SJCRH30 (cell line): ENCODE measurements at regions not wholly inside any gene's neighbourhood (a gene's known extent, or its start where the extent isn't known, plus 50 kb on each side); places are given as distances from the start of the nearest gene placed in this dataset.

Source experiments
- DNase-seq, 2 experiments: peaks; one replicate each; pipeline ENCODE4 v3.0.0-alpha.2; 2015 to 2020
- H3K27ac ChIP-seq: fragments of 250-450 bp; sonication (Bioruptor Pico); 2 replicates; pipeline ENCODE4 v1.5.1; 2020; ENCODE audit warnings: mild to moderate bottlenecking, moderate library complexity
- H3K27me3 ChIP-seq: fragments of 250-450 bp; sonication (Bioruptor Pico); 2 replicates; pipeline ENCODE4 v1.5.1; 2020; ENCODE audit warnings: mild to moderate bottlenecking, moderate library complexity
- H3K36me3 ChIP-seq: fragments of 250-450 bp; sonication (Bioruptor Pico); 2 replicates; pipeline ENCODE4 v1.5.1; 2020; ENCODE audit warnings: mild to moderate bottlenecking, moderate library complexity
- H3K4me1 ChIP-seq: fragments of 250-450 bp; sonication (Bioruptor Pico); 2 replicates; pipeline ENCODE4 v1.5.1; 2020; ENCODE audit warnings: mild to moderate bottlenecking, moderate library complexity
- H3K4me3 ChIP-seq: fragments of 250-450 bp; sonication (Bioruptor Pico); 2 replicates; pipeline ENCODE4 v1.5.1; 2020; ENCODE audit warnings: mild to moderate bottlenecking, moderate library complexity
- H3K9me3 ChIP-seq: fragments of 250-450 bp; sonication (Bioruptor Pico); replicated peaks from 2 replicates; pipeline ENCODE4 v1.5.1; 2020; ENCODE audit warnings: mild to moderate bottlenecking, moderate library complexity

GRCh38 chr10:44083719-44084400 lies 301.0 kb downstream of the CXCL12 start:
- DNase-seq = no peak
- no peaks in the 10 kb centered on the region for H3K36me3 ChIP-seq
- no peaks in the 10 kb centered on the region for H3K4me1 ChIP-seq
- no peaks in the 10 kb centered on the region for H3K27me3 ChIP-seq
- no peak overlapping the region for H3K27ac ChIP-seq
- H3K4me3 ChIP-seq = no peak overlapping the region
- no peaks in the 10 kb centered on the region for H3K9me3 ChIP-seq

DNA sequence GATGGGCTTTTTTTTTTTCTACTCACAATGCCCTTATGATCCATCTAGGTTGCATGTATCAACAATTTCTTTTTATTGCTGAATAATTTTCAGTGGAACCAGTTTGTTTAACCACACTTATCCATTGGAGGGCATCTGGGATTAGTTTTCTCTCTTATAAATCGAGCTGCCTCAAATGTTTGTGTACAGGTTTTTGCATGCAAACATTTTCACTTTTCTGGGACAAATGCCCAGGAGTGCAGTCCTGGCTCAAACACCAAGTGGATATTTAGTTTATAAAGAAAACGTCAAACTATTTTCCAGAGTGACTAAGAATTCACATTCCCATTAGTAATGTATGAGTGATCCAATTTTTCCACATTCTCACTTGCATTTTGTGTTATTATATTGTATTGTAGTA lies 313.4 kb downstream of the CXCL12 start:
- H3K36me3 ChIP-seq = no peaks in the 10 kb centered on the region
- H3K4me3 ChIP-seq = no peak overlapping the region
- no peaks in the 10 kb centered on the region for H3K27me3 ChIP-seq
- H3K27ac ChIP-seq = no peak overlapping the region
- no peaks in the 10 kb centered on the region for H3K4me1 ChIP-seq
- DNase-seq = no peak
- H3K9me3 ChIP-seq = no peaks in the 10 kb centered on the region

DNA sequence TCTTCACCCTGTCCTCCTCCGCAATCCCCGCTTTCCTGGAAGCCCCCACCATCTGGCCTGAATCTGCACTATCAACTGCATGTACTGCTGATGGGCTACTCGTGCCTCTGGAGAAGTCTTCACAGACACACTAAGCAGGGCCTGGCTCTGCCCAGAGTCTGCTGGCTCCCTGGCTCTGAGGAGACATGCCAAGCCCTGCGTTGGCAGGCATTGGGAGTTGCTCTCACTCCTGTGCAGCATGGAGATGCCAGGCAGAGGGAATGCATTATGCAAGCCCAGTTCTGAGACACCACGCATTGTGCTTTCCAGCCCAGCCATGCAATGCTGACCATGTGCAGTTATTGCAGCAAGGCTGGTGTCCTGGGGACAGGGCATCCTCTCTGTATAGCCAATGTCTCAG lies 314.6 kb downstream of the CXCL12 start:
- no peak for DNase-seq
- Histone ChIP-seq H3K4me3 (no peak overlapping the region), H3K27ac (no peak overlapping the region), H3K27me3 (no peaks in the 10 kb centered on the region), H3K36me3 (no peaks in the 10 kb centered on the region), H3K9me3 (no peaks in the 10 kb centered on the region), H3K4me1 (no peaks in the 10 kb centered on the region)

DNA sequence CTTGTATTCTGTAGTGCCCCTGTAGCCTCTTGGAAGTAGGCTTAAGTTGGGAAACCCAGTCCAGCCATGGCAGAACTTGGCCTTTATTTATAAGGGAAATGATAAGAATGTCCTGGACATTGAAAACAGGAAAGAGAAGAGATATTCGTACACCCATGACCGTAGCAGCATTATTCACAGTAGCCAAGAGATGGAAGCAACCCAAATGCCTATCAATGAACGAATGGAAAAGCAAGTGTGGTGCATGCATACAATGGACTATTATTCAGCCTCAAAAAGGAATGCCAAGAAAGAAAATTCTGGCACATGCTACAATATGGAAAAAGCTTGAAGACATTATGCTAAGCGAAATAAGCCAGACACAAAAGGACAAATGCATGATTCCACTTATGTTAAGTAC lies 315.3 kb downstream of the CXCL12 start:
- Histone ChIP-seq H3K4me3 (no peak overlapping the region), H3K4me1 (no peaks in the 10 kb centered on the region), H3K36me3 (no peaks in the 10 kb centered on the region), H3K27me3 (no peaks in the 10 kb centered on the region), H3K9me3 (no peaks in the 10 kb centered on the region), H3K27ac (no peak overlapping the region)
- DNase-seq = no peak

DNA sequence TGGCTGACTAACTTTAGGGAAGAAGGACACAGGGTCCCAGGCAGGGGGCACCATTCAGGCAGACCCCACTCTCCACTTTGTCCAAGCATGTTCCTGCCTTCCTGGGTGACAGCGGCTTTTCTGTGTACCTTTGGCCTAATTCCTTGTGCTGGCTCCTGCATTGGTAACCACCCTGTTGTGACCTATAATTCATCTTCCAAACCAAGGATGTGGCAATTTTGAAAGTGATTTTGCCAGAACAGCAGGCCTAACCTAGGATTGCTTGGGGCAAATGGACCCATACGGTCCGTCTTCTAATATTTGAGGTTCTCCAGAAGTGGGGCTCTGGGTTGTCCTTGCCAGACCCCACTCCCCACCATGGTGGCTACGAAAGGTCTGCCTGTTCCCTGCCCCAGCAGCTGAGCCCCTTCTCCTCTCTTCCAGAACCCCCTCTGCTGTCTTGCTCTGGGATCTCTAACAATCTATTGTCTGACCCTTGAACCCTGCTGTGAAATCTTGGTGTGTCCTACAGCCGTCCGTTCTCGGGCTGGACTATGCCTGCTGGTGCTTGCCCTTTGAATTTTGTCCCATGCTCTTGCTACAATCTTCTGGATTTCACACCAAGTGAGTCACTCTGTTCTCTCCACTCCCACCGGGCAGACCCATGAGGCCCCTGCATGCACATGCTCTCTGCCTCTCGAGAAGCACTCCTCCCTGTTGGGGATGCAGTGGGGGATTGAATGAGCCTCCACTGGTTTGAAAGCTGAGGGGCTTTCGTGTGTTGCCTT lies 316.0 kb downstream of the CXCL12 start:
- no peak overlapping the region for H3K27ac ChIP-seq
- no peak for DNase-seq
- no peaks in the 10 kb centered on the region for H3K4me1 ChIP-seq
- no peaks in the 10 kb centered on the region for H3K27me3 ChIP-seq
- H3K36me3 ChIP-seq = no peaks in the 10 kb centered on the region
- H3K9me3 ChIP-seq = no peaks in the 10 kb centered on the region
- H3K4me3 ChIP-seq = no peak overlapping the region

DNA sequence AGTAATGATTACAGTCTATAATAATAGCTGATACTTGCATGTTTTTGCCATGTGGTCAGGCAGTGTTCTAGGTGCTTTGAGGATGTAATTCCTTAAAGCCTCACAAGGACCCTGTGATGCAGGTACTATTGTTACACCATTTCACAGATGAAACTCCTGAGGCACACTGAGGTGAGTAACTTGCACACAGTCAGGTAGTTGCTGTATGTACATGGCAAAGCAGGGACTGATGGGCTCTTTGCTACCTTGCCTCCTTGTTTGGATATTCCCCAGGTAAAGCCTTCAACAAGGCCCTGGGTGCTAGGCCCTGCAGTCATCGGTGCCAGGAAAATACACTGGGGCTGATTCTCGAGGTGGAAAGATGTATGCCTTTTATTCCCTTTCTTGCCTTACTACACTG lies 317.5 kb downstream of the CXCL12 start:
- H3K27ac ChIP-seq = no peak overlapping the region

DNA sequence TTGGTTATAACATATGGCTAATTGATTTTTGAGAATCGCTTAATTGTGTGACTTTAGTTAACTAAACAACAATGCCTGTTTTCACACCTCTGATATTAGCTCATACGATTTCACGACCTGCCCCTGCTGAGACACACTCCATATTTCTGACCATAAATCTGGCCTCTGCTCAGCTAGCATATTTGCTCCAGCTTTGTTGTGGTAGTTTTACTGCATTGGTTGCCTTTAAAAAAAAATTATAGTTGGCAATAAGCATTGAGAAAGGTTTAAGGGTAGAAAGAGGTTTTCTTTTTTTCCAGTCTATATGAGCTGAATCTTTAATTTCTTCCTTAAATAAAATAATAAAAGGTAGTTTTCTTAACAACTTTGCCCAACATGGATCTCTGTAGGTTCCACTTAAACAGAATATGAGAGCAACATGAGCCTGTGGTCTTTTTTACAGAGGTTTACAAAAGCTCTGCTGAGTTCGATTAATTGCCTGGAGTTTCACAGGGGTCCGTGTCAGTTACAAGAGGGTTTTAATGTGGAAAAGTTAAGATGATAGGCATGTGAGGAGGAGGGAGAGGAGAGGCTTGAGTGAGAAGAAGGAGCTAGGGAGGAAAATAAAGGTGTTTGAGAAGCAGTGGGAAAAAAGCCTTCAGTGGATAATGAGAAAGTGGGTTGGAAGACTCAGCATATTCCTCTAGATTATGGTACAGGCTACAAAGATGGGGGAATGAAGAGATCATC lies 318.2 kb downstream of the CXCL12 start:
- Histone ChIP-seq H3K4me1 (no peaks in the 10 kb centered on the region), H3K9me3 (no peaks in the 10 kb centered on the region), H3K36me3 (no peaks in the 10 kb centered on the region), H3K27me3 (no peaks in the 10 kb centered on the region), H3K27ac (no peak overlapping the region), H3K4me3 (no peak overlapping the region)
- no peak for DNase-seq

More for the DNA sequence above, 317.5 kb downstream of the CXCL12 start:
- Histone ChIP-seq H3K27me3 (no peaks in the 10 kb centered on the region), H3K4me1 (no peaks in the 10 kb centered on the region), H3K4me3 (no peak overlapping the region), H3K9me3 (no peaks in the 10 kb centered on the region), H3K36me3 (no peaks in the 10 kb centered on the region)
- no peak for DNase-seq

- no peaks in the 10 kb centered on the region for H3K4me1 ChIP-seq
- DNase-seq = no peak
- no peaks in the 10 kb centered on the region for H3K27me3 ChIP-seq
- no peaks in the 10 kb centered on the region for H3K36me3 ChIP-seq
- H3K27ac ChIP-seq = no peak overlapping the region
- H3K4me3 ChIP-seq = no peak overlapping the region
- H3K9me3 ChIP-seq = no peaks in the 10 kb centered on the region
These were observed 318.9 kb downstream of the CXCL12 start for GRCh38 chr10:44065788-44066526.

DNA sequence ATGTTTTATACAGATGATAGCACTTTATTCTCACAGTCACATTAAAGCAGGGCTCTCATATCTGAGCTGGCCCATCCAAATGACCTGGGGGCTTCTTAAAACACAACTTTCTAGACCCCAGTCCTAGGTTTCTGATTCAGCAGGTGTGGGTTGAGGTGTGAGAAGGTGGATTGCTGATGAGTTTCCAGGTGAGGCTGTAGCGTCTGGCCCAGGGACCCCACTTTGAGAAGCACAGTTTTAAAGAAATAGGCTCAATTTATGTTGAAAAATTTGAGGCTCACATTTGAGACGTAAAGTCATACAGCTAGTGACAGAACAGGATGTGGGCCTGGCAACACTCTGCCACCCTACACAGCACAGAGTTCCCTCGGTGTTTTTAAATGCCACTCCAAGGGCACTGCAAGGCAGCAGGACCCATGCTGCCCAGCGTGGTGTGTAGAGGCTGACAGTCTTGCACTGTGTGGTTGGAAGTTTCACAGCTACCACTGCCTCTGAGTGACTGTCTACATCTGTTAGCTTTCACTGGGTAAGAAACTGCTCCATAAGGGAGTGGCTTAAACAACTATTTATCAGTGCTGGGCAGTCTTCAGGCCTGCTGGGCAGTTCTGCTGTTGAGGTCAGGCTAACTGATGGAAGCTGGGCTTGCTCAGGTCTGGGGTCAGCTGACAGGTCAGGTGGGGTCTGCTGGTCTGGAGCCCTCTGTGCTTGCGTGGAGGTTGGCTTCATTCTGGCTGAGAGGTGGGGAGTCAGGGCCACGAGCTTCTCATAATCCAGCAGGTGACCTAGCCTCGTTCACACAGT lies 319.7 kb downstream of the CXCL12 start:
- H3K9me3 ChIP-seq = no peaks in the 10 kb centered on the region
- H3K27me3 ChIP-seq = no peaks in the 10 kb centered on the region
- no peak overlapping the region for H3K27ac ChIP-seq
- H3K4me3 ChIP-seq = no peak overlapping the region
- H3K4me1 ChIP-seq = no peaks in the 10 kb centered on the region
- no peak for DNase-seq
- H3K36me3 ChIP-seq = no peaks in the 10 kb centered on the region

GRCh38 chr10:44064317-44064716 lies 320.6 kb downstream of the CXCL12 start:
- Histone ChIP-seq H3K9me3 (no peaks in the 10 kb centered on the region), H3K36me3 (no peaks in the 10 kb centered on the region), H3K4me3 (no peak overlapping the region), H3K27me3 (no peaks in the 10 kb centered on the region), H3K4me1 (no peaks in the 10 kb centered on the region), H3K27ac (no peak overlapping the region)
- no peak for DNase-seq

DNA sequence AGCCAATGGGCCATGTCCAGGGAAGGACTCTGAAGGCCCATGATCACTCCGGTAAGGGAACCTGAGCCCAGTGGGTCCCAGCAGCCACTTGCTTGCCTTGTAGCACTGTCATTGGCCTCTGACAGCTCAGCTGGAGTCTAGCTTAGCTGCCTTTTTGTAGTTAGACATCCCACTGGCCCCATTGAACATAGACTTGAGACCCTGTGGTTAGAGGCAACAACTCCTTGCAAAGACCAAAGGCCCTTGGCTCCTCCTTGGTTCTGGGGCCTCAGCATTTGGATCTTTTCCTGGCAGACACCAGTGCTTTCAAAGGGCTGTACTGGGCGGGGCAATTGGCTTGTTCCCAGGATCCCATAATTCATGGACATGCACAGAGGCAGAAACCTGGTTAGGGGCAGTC lies 321.2 kb downstream of the CXCL12 start:
- DNase-seq = no peak
- H3K27ac ChIP-seq = no peak overlapping the region
- H3K4me3 ChIP-seq = no peak overlapping the region
- H3K9me3 ChIP-seq = no peaks in the 10 kb centered on the region
- no peaks in the 10 kb centered on the region for H3K27me3 ChIP-seq
- no peaks in the 10 kb centered on the region for H3K4me1 ChIP-seq
- no peaks in the 10 kb centered on the region for H3K36me3 ChIP-seq

GRCh38 chr10:44060719-44061118 lies 324.2 kb downstream of the CXCL12 start:
- Histone ChIP-seq H3K36me3 (no peaks in the 10 kb centered on the region), H3K9me3 (no peaks in the 10 kb centered on the region), H3K4me1 (no peaks in the 10 kb centered on the region), H3K27me3 (no peaks in the 10 kb centered on the region), H3K4me3 (no peak overlapping the region), H3K27ac (no peak overlapping the region)
- no peak for DNase-seq

GRCh38 chr10:44060221-44060620 lies 324.7 kb downstream of the CXCL12 start:
- no peak overlapping the region for H3K4me3 ChIP-seq
- H3K4me1 ChIP-seq = no peaks in the 10 kb centered on the region
- H3K36me3 ChIP-seq = no peaks in the 10 kb centered on the region
- no peak overlapping the region for H3K27ac ChIP-seq
- H3K27me3 ChIP-seq = no peaks in the 10 kb centered on the region
- H3K9me3 ChIP-seq = no peaks in the 10 kb centered on the region
- no peak for DNase-seq

DNA sequence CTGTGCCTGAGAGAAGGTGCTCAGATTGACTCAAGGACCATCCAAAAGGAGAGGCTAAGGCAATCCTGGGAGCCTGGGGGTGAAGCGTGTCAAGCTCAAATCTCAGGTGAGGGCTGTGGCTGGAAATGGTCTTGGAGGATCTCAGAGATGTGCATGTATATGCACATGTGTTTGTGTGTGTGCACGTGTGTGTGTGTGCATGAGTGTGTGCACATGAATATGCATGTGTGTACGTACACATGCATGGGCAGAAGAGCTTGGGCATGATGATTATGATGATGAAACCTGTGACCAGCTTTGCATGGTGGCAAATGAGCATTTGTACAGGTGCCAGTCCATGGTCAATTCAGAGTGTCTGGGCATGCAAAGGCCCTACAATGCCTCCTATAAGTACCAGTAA lies 326.6 kb downstream of the CXCL12 start:
- no peaks in the 10 kb centered on the region for H3K27me3 ChIP-seq
- no peak for DNase-seq
- H3K4me3 ChIP-seq = no peak overlapping the region
- no peaks in the 10 kb centered on the region for H3K36me3 ChIP-seq
- no peaks in the 10 kb centered on the region for H3K4me1 ChIP-seq
- H3K9me3 ChIP-seq = no peaks in the 10 kb centered on the region
- H3K27ac ChIP-seq = no peak overlapping the region
